ENCODE measurements at regions not wholly inside any gene's neighbourhood (a gene's known extent, or its start where the extent isn't known, plus 50 kb on each side); places are given as distances from the start of the nearest gene placed in this dataset.

- H3K27ac ChIP-seq (ENCODE audit: low read depth, low read length): no peak overlapping the region
Measured at GRCh38 chr6:9370480-9370879, 935.1 kb upstream of the SLC35B3 start.

GRCh38 chr6:9365378-9365777, 930.0 kb upstream of the SLC35B3 start:
- Mint-ChIP-seq H3K36me3 (ENCODE audit: low read depth) (no peaks in the 10 kb centered on the region), H3K27me3 (ENCODE audit: insufficient read depth) (no peaks in the 10 kb centered on the region), H3K4me1 (peaks cover 8% of the 10 kb centered on the region), H3K9me3 (peaks cover 9% of the 10 kb centered on the region), H3K4me3 (no peak overlapping the region), H3K27ac (no peak overlapping the region)
- TF ChIP-seq, protein P1, sequence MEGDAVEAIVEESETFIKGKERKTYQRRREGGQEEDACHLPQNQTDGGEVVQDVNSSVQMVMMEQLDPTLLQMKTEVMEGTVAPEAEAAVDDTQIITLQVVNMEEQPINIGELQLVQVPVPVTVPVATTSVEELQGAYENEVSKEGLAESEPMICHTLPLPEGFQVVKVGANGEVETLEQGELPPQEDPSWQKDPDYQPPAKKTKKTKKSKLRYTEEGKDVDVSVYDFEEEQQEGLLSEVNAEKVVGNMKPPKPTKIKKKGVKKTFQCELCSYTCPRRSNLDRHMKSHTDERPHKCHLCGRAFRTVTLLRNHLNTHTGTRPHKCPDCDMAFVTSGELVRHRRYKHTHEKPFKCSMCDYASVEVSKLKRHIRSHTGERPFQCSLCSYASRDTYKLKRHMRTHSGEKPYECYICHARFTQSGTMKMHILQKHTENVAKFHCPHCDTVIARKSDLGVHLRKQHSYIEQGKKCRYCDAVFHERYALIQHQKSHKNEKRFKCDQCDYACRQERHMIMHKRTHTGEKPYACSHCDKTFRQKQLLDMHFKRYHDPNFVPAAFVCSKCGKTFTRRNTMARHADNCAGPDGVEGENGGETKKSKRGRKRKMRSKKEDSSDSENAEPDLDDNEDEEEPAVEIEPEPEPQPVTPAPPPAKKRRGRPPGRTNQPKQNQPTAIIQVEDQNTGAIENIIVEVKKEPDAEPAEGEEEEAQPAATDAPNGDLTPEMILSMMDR (conservative IDR thresholded peaks at IDR 0.05): no peak
- Histone ChIP-seq H3K4me3 (ENCODE audit: low read length) (no peak overlapping the region), H3K27me3 (ENCODE audit: control insufficient read depth, insufficient read depth, low read length, poor library complexity, severe bottlenecking) (no peaks in the 10 kb centered on the region), H3K4me1 (ENCODE audit: control insufficient read depth, insufficient read depth, low read length) (peaks cover 8% of the 10 kb centered on the region), H3K27ac (ENCODE audit: low read depth, low read length) (no peak overlapping the region), H3K36me3 (ENCODE audit: control insufficient read depth, insufficient read depth, low read length) (no peaks in the 10 kb centered on the region), H3K9me3 (ENCODE audit: control insufficient read depth, low read length) (peaks cover 9% of the 10 kb centered on the region), H3K9ac (ENCODE audit: extremely low read depth, low read length, poor library complexity, severe bottlenecking) (no peak overlapping the region)
- DNase-seq: no peak

More at GRCh38 chr6:9370480-9370879, 935.1 kb upstream of the SLC35B3 start:
- Histone ChIP-seq H3K4me1 (ENCODE audit: control insufficient read depth, insufficient read depth, low read length) (peaks cover 9% of the 10 kb centered on the region), H3K36me3 (ENCODE audit: control insufficient read depth, insufficient read depth, low read length) (no peaks in the 10 kb centered on the region), H3K9ac (ENCODE audit: extremely low read depth, low read length, poor library complexity, severe bottlenecking) (no peak overlapping the region), H3K27me3 (ENCODE audit: control insufficient read depth, insufficient read depth, low read length, poor library complexity, severe bottlenecking) (no peaks in the 10 kb centered on the region), H3K4me3 (ENCODE audit: low read length) (no peak overlapping the region), H3K9me3 (ENCODE audit: control insufficient read depth, low read length) (no peaks in the 10 kb centered on the region)
- H3K36me3 Mint-ChIP-seq (ENCODE audit: low read depth): no peaks in the 10 kb centered on the region
- no peaks in the 10 kb centered on the region for H3K9me3 Mint-ChIP-seq
- DNase-seq: no peak
- H3K27ac Mint-ChIP-seq: no peak overlapping the region
- H3K4me1 Mint-ChIP-seq: peaks cover 8% of the 10 kb centered on the region
- no peak overlapping the region for H3K4me3 Mint-ChIP-seq
- TF ChIP-seq, protein P1 (conservative IDR thresholded peaks at IDR 0.05): no peak
- no peaks in the 10 kb centered on the region for H3K27me3 Mint-ChIP-seq (ENCODE audit: insufficient read depth)
- WGBS, 2 experiments (ENCODE audit: insufficient coverage in 1 of 2, insufficient read length in 1 of 2): 100% methylated on average over 2 of the region's 2 CpGs; no CpG with 5 or more reads in 1 of the 2 experiments

DNA sequence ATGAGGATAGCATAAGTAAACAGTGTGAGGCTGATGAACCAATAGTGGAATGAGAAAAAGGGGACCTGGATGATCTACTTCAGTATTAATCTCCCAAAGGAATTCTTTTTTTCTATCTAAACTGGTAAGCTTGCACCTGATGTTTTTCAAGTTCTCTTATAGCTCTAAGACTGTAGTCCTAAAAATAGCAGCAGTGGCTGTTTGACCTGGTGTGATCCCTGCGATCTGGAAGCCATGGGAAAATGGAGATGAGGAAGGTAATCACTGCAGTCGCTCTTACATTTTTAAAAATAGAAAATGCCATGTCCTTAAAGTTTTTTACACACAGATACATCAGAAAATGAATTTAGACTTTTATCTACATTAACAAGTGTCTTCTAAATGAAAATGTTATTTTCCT, 926.4 kb upstream of the SLC35B3 start:
- Mint-ChIP-seq H3K36me3 (ENCODE audit: low read depth) (no peaks in the 10 kb centered on the region), H3K4me1 (no peaks in the 10 kb centered on the region), H3K27me3 (ENCODE audit: insufficient read depth) (peaks cover 3% of the 10 kb centered on the region), H3K4me3 (no peak overlapping the region), H3K9me3 (peaks cover 14% of the 10 kb centered on the region), H3K27ac (no peak overlapping the region)
- TF ChIP-seq, protein P1 (conservative IDR thresholded peaks at IDR 0.05): no peak
- no peak overlapping the region for H3K4me3 ChIP-seq (ENCODE audit: low read length)
- H3K4me1 ChIP-seq (ENCODE audit: control insufficient read depth, insufficient read depth, low read length): no peaks in the 10 kb centered on the region
- H3K9me3 ChIP-seq (ENCODE audit: control insufficient read depth, low read length): peaks cover 9% of the 10 kb centered on the region
- 97% methylated on average over 2 of the region's 2 CpGs; no CpG with 5 or more reads in 1 of the 2 experiments for WGBS, 2 experiments (ENCODE audit: insufficient coverage in 1 of 2, insufficient read length in 1 of 2)
- H3K27me3 ChIP-seq (ENCODE audit: control insufficient read depth, insufficient read depth, low read length, poor library complexity, severe bottlenecking): no peaks in the 10 kb centered on the region
- no peak overlapping the region for H3K9ac ChIP-seq (ENCODE audit: extremely low read depth, low read length, poor library complexity, severe bottlenecking)
- H3K27ac ChIP-seq (ENCODE audit: low read depth, low read length): no peak overlapping the region
- no peaks in the 10 kb centered on the region for H3K36me3 ChIP-seq (ENCODE audit: control insufficient read depth, insufficient read depth, low read length)
- no peak for DNase-seq

Measured in endodermal cell (in vitro differentiated cells).